ENCODE measurements at regions not wholly inside any gene's neighbourhood (a gene's known extent, or its start where the extent isn't known, plus 50 kb on each side); places are given as distances from the start of the nearest gene placed in this dataset.

GRCh38 chr2:21415234-21415633, 291.5 kb downstream of the TDRD15 start:
- intact Hi-C loops (cut with DNase I) = no loop called here
- DNase-seq (ENCODE audit: low spot score) = no peak

- intact Hi-C loops (cut with DNase I) = no loop called here
- DNase-seq (ENCODE audit: low spot score) = no peak
Observed at GRCh38 chr2:21416226-21416625, 292.5 kb downstream of the TDRD15 start.

- DNase-seq (ENCODE audit: low spot score) = no peak
- intact Hi-C loops (cut with DNase I) = no loop called here
Observed at GRCh38 chr2:21418456-21418855, 294.7 kb downstream of the TDRD15 start.

- intact Hi-C loops (cut with DNase I) = no loop called here
- DNase-seq (ENCODE audit: low spot score) = no peak
Observed at GRCh38 chr2:21420553-21421335, 297.0 kb downstream of the TDRD15 start.

- DNase-seq (ENCODE audit: low spot score) = no peak
- intact Hi-C loops (cut with DNase I) = no loop called here
Observed at GRCh38 chr2:21422050-21422449, 298.3 kb downstream of the TDRD15 start.

- DNase-seq (ENCODE audit: low spot score) = no peak
- intact Hi-C loops (cut with DNase I) = no loop called here
Observed at GRCh38 chr2:21422724-21423522, 299.2 kb downstream of the TDRD15 start.

- intact Hi-C loops (cut with DNase I) = no loop called here
- DNase-seq (ENCODE audit: low spot score) = no peak
Observed at GRCh38 chr2:21423854-21424253, 300.1 kb downstream of the TDRD15 start.

GRCh38 chr2:21424375-21424774, 300.6 kb downstream of the TDRD15 start:
- DNase-seq (ENCODE audit: low spot score) = no peak
- intact Hi-C loops (cut with DNase I) = no loop called here

GRCh38 chr2:21427606-21428005, 303.8 kb downstream of the TDRD15 start:
- intact Hi-C loops (cut with DNase I) = no loop called here
- no peak for DNase-seq (ENCODE audit: low spot score)

- no peak for DNase-seq (ENCODE audit: low spot score)
- intact Hi-C loops (cut with DNase I) = no loop called here
Observed at GRCh38 chr2:21428754-21429153, 305.0 kb downstream of the TDRD15 start.

GRCh38 chr2:21429747-21430146, 306.0 kb downstream of the TDRD15 start:
- no peak for DNase-seq (ENCODE audit: low spot score)
- intact Hi-C loops (cut with DNase I) = no loop called here

GRCh38 chr2:21431078-21431477, 307.3 kb downstream of the TDRD15 start:
- intact Hi-C loops (cut with DNase I) = no loop called here
- no peak for DNase-seq (ENCODE audit: low spot score)

- intact Hi-C loops (cut with DNase I) = no loop called here
- DNase-seq (ENCODE audit: low spot score) = no peak
Observed at GRCh38 chr2:21438949-21439348, 315.2 kb downstream of the TDRD15 start.

- no peak for DNase-seq (ENCODE audit: low spot score)
- intact Hi-C loops (cut with DNase I) = no loop called here
Observed at GRCh38 chr2:21441442-21441841, 317.7 kb downstream of the TDRD15 start.

- intact Hi-C loops (cut with DNase I) = no loop called here
Observed at GRCh38 chr2:21443494-21444105, 319.8 kb downstream of the TDRD15 start.

GRCh38 chr2:21449881-21450280, 326.1 kb downstream of the TDRD15 start:
- no peak for DNase-seq (ENCODE audit: low spot score)
- intact Hi-C loops (cut with DNase I) = no loop called here

More at GRCh38 chr2:21443494-21444105, 319.8 kb downstream of the TDRD15 start:
- DNase-seq (ENCODE audit: low spot score) = no peak

GRCh38 chr2:21451403-21451802, 327.6 kb downstream of the TDRD15 start:
- intact Hi-C loops (cut with DNase I) = no loop called here
- DNase-seq (ENCODE audit: low spot score) = no peak

GRCh38 chr2:21452263-21452662, 328.5 kb downstream of the TDRD15 start:
- DNase-seq (ENCODE audit: low spot score) = no peak
- intact Hi-C loops (cut with DNase I) = no loop called here

- no peak for DNase-seq (ENCODE audit: low spot score)
- intact Hi-C loops (cut with DNase I) = no loop called here
Observed at GRCh38 chr2:21452678-21453077, 328.9 kb downstream of the TDRD15 start.

- intact Hi-C loops (cut with DNase I) = no loop called here
- DNase-seq (ENCODE audit: low spot score) = no peak
Observed at GRCh38 chr2:21453723-21454450, 330.1 kb downstream of the TDRD15 start.
